GM18517 (cell line): ENCODE measurements at regions not wholly inside any gene's neighbourhood (a gene's known extent, or its start where the extent isn't known, plus 50 kb on each side); places are given as distances from the start of the nearest gene placed in this dataset.
"Not testable (repeated sequence)": the region's sequence is repeated elsewhere in the genome, so short reads cannot be mapped to it uniquely, and the experiment has no call there.

Source experiments
- ATAC-seq: cut with Tn5 transposase; IDR thresholded peaks from one replicate; pipeline ENCODE4 v1.9.1; 2021; ENCODE audit warnings: mild to moderate bottlenecking, moderate library complexity; ENCODE audit not compliant: unreplicated experiment

GRCh38 chr16:59500601-59501000, 766.5 kb upstream of the GOT2 start:
- no peak for ATAC-seq

GRCh38 chr16:59487067-59487466, 753.0 kb upstream of the GOT2 start:
- ATAC-seq = no peak

DNA sequence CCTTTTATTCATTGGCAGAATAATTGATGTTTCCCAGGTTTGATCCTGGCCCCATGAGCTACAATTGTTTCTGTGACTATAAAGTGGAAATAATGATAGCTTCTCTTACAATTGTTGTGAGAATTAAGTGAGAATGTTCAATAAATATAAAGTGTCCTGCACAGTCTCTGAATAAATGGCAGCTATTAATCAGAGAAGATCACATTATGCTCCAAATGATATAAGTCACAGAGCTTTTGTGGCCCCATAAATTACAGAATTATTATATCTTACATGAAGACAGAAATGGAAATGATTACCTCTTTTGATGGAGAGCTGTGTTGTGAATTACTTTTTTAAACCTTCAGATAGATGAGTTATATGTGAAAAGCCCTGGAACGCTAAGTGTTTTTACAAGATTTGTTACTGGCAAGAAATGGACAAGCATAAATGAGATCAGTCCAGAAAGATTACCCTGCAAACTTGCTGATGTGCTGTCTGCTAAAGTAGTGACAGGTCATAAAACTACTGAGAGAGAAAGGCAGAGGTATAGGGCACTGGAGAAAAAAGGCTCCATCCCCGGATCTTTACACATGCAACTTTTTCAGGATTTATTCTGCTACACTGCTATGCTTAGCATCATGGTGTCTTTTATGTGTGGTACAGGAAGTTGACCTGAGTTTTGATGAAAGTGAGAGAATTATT, 750.9 kb upstream of the GOT2 start:
- no peak for ATAC-seq

DNA sequence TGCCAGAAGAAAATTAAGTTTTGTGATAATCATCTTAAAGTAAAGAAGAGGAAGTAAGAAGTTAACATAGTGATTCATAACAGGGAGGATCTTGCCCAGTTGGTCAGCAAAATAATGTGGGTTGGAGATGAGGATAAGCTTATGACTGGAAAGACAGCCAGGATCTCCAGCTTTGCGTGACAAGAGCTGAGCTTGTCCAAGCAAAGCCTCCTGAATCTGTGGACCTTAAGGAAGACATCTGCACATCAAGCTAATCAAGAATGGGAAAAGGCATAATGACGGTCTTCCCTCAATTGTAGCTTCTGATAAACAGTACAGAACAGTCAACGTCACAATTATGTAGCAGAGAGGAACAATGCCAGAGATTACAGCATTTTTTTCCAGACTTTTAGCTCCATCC, 744.7 kb upstream of the GOT2 start:
- ATAC-seq = no peak

DNA sequence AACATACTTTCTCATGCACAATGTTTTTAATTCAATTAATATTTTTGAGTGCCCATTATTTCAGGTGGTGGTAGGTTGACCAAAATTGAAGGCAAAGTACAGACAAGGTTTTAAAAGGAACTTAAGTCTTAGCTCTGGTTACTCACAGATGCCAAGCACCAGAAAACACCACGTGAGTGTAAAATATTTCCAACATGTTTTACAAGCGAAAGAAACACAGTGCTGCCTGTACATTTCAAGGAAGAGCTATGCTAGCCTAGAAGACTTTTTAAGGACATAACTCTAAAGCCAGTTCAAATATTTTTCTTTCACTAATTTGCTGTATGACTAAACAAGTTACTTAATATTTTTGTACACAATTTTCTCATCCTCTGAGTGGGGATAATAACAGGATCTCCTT, 736.4 kb upstream of the GOT2 start:
- ATAC-seq = no peak

DNA sequence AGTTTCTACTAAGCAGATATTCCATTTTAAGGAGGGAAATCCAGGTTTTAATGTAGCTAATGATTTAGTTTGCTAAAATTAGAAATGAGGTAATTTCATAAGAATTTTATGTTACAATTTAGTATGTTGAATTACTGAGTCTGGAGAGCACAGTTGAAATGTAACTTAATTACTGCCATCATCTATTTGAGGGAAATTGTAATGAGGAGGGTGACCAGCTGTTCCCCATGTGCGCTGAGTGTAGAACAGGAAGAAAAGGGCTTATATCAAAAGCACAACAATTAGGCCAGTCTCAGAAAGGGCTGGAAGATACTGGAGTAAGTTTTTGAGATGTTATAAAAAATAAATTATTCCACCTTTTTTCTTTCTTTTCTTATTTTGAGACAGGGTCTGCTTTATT, 735.1 kb upstream of the GOT2 start:
- no peak for ATAC-seq

- ATAC-seq = no peak
Measured at GRCh38 chr16:59463776-59464175, 729.7 kb upstream of the GOT2 start.

DNA sequence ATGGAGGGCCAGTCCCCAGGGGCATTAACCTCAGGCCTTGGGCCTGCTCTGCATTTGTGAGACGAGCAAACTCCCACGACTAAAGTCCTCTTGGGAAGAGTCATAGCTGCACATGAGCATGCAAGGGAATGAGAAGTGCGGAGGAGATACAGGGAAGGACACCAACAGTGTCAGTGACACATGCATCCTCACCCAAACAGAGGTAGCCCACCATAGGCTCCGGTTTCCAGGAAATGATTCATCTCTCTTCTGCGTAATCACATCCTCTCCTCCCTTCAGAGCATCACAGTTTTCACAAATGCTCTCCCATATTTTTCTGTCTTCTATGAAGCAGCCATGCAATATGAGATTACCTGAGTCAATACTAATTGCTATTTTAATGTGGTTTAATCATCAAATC, 725.7 kb upstream of the GOT2 start:
- ATAC-seq = no peak

DNA sequence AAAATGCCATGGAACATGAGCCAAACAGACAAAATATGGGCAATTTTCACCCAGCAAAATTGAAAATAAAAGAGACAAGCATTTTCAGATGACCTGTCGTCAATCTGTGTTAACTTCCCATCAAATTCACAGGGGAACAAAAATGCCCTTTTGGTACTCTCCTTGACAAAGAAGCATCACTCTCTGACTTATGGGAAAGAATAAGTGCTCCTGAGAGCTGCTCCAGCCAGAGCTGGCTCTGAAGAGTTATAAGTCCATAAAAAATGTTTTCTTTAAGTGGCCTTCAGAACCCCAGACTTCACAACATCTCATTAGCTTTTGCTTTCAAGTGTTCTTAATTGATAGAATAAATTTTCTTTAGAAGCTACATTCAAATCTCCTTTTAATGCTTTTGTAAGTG, 721.4 kb upstream of the GOT2 start:
- ATAC-seq = no peak

DNA sequence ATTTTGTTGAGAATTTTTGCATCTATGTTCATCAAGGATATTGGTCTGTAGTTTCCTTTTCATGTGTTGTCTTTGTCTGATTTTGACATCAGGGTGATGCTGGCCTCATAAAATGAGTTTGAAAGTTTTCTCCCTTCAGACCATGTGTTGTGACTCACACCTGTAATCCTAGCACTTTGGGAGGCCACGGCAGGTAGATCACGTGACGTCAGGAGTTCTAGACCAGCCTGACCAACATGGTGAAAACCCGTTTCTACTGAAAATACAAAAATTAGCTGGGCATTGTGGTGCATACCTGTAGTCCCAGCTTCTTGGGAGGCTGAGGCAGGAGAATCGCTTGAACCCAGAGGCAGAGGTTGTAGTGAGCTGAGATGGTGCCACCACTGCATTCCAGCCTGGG, 716.4 kb upstream of the GOT2 start:
- not testable (repeated sequence) for ATAC-seq

DNA sequence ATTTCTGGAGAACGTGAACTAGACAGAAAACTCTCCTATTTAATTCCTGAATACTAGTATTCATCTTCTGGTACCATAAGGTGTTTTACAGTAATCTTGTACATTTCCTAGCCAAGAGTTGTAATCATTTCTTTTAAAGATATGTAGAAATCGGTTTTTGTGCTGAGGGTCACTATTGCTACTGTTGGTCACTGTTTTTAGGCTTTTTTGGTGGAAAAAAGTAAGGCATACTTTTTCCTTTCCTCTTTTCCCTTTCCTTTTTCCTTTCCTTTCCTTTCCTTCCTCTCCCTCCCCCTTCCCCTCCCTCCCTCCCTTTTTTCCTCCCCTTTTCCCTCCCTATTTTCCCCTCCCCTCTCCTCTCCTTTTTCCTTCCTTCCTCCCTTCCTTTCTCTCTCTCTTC, 706.4 kb upstream of the GOT2 start:
- ATAC-seq = no peak

- no peak for ATAC-seq
Measured at GRCh38 chr16:59432896-59433295, 698.8 kb upstream of the GOT2 start.

DNA sequence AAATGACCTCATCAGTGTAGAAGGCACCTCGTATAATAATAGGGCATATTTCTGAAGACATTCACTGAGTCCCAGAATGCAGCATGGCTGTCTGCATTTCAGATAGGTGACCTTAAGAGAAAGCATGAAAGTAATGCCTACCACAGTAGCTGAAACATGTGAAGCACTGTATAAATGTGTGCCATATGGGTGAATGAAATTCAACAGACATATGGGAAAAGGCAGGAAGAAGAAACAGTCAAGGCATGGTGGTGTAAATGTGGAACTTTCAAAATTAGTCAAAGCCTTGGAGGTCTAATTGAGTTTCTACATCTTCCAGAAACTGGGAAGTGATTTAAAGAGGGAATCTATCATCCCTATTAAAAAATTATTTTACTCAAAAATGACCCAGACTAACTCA, 698.2 kb upstream of the GOT2 start:
- ATAC-seq = no peak

DNA sequence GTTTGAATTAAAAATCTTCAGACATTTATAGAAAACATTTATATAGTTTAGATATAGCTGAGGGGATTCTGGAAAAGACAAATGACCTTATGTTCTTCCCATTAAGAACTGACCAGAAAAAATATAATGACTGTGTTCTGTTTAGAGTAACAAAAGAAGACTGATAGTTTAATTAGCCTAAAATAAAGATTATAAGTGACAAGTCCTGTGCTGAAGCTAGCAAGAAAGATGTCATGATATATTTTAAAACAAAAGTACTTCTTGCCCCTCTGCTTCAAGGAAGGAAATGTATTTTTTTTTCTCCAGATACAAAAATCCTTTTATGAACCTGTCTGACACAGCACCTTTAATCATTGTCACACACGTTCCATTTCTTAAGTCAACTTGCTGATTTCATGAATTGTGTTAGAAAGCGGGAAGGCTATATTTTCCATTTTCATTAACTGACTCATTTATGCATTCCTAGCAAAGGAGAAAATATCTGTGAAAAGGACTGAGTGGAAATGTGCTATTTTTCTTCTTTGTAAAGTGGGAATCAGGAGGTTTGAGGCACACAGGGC, 690.7 kb upstream of the GOT2 start:
- no peak for ATAC-seq

- no peak for ATAC-seq
Measured at GRCh38 chr16:59411961-59412841, 678.1 kb upstream of the GOT2 start.

DNA sequence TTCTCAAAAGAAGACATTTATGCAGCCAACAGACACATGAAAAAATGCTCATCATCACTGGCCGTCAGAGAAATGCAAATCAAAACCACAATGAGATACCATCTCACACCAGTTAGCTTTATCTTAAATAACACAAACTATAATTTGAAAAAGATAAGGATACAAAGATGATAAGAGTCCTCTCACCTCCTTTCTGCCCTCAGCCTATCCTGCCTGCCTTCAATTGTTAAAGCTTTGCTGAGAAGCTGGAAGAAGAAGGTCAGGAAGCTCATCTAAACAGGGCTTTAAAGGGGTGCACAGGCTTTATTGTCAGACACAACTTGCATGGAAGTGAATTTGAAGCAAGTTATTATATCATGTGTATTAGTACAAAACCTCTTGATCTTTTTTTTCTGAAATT, 676.3 kb upstream of the GOT2 start:
- no peak for ATAC-seq

DNA sequence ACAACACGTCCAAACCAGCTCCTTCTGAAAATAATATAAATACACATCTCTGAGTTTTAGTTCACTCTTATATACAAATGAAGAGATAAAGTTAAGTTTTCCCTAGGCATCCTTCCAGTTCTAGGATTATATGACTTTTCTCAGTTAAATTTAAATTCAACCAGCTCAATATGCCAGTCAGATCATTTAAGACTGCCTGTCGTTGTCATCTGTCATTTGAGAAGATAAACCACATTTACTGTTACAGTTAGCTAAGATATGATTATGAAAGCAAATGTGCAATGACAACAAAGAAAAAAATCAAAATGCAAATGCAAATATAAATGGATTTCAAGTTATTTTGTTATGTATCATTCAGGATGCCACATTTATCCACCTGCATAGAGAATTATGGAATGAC, 671.7 kb upstream of the GOT2 start:
- no peak for ATAC-seq

GRCh38 chr16:59404509-59404908, 670.4 kb upstream of the GOT2 start:
- ATAC-seq = no peak

- ATAC-seq = no peak
Measured at GRCh38 chr16:59400830-59401229, 666.7 kb upstream of the GOT2 start.

DNA sequence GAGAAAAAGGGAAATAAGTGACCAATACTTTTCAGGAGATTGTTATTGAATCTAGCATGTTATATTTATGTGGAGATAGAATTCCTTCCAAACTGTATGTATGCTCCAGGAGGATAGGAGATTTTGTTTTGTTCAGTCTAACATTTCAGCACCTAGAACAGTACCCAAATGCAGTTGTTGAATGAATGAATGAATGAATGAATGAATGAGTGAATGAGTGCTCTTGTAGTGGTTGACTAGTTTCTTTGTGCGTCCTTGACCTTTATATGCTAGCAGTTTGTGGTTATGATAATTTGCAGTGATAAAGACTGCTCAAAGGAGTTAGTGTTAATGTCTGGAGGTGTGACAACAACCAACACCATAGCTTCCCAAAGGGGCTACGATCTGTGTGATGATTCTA, 663.5 kb upstream of the GOT2 start:
- ATAC-seq = no peak

GRCh38 chr16:59394526-59394925, 660.4 kb upstream of the GOT2 start:
- no peak for ATAC-seq

GRCh38 chr16:59392911-59393310, 658.8 kb upstream of the GOT2 start:
- ATAC-seq = no peak
